NCI-H1092 (cell line): ENCODE measurements at regions not wholly inside any gene's neighbourhood (a gene's known extent, or its start where the extent isn't known, plus 50 kb on each side); places are given as distances from the start of the nearest gene placed in this dataset.
"Not testable (repeated sequence)": the region's sequence is repeated elsewhere in the genome, so short reads cannot be mapped to it uniquely, and the experiment has no call there.

ENCODE experiments used
- DNase-seq: peaks from one replicate; lab custom pipeline; 2025; lab: John Stamatoyannopoulos, UW

DNA sequence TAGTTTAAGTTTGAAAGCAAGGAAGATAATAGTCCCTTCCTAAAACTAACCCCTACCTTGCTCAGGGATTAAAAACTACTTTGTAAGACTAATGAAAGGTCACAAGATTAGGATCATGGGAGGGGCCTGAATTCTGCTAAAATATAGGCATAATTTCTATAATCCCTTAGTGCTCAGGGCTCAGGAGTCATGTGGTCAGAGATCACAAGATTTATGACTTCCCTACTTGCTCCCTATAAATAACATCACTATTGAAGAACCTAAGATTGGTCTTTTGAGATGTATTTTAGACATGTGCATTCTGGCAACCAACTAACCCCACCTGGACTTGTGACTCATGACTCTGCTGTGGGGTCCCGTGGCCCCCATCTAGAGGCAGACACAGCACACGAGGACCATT, 81.1 kb downstream of the STMND1 start:
- DNase-seq: no peak

DNA sequence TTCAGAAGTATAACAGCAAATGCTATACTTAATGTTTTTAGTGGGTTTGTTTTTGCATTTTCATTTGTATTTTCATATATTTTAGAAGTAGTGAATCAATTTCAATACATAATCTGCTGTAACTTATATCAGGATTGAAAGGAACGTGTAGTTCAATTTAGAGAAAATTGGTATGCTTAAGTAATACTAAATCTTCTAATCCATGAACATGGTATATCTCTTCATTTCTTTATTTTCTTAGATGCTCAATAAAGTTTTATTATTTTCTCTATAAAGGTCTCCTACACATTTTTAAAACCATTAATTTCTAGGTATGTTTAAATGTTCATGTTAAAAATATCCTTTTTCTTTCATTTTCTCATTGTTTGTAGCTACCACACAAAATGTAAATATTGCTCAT, 85.1 kb downstream of the STMND1 start:
- DNase-seq: no peak

DNA sequence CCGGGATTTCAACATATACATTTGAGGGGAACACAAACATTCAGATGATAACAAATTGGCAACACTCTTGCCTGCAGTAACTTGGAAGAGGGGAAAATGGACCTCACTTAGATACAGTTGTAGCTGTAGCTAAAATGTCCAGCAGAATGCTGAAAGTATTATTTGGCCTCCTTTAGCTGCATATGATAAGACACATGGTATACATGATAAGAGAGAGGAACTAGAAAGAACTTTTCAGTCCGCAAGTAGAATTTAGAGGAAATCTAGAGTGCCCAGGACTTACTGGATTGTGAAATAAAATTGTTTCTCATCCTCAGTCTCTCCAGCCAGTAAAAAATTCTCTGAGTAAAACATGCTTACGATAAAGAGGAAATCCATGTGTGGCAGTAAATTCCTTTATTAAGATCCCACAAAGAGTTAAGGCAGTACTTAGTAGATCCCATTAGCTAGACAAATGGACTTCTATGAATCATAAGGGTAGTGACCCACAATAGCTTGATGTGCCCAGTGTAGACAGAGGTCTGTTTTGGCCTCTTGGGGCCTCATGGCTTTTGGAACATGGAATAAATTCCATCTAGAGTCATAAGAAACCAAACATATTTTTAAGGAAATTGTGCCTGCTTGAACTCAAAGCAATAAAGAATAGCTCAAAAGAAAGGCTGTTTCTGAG, 87.9 kb upstream of the RBM24 start:
- DNase-seq: no peak

DNA sequence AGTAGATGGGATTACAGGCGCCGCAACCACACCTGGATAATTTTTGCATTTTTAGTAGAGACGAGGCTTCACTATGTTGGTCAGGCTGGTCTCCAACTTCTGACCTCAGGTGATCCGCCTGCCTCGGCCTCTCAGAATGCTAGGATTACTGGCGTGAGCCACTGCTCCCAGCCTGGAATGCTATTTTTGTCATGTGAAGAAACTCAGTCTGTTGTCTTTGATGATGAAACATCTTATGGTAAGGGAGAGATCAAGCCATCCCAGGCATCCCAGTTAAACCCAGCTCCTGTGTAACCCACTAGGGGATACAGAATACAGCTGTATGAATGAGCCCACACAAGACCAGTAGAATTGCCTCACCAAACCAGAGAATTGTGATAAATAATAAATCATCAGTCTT, 83.6 kb upstream of the RBM24 start:
- DNase-seq: no peak

DNA sequence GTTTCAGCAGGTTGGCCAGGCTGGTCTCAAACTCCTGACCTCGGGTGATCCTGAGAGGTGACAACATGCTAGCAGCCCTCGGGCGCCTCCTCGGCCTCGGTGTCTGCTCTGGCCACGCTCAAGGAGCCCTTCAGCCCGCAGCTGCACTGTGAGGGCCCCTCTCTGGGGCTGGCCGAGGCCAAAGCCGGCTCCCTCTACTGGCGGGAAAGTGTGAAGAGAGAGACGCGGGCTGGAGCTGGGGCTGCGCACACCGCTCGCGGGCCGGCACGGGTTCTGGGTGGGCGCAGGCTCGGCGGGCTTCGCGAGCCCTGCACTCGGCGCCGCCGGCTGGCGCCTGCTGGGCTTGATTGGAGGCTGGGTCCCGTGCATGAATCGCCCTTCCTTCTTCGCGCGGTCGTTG, 80.8 kb upstream of the RBM24 start:
- no peak for DNase-seq

DNA sequence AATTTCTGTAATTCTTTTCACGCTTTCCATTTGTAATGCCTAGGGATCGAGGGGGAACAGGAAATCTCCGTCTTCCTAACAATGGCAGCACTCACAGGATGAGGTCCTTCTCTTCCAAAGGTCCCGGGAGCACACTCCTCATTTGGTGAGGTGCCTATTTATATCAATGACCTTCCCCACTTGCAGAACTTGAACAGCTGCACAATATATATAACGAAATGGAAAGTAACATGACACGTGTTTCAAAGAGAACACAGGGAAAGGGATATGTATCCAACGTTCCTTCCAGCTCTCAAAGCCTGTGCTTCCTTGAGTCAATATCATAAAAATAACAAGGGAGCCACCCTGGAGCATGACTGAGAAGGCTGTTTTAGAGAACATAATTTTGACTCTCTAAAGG, 78.6 kb upstream of the RBM24 start:
- DNase-seq: no peak

DNA sequence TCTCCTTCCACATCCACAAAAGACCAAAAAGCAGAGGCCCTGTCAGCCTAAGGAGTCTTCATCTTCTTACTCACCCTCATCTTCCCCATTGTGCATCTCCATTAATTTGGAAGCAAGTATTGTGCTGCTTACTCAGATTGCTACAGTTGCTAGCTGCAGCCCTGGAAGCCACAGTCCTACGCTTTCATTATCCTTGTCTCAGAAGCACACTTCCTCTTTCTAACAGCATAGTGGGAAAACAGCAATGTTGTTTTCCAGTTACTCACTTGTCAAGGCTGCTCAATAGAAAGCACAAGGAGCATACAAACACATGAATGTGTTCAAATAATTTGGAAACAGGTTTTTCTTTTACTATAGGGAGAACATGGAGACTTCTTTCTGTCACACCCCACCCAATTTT, 76.6 kb upstream of the RBM24 start:
- DNase-seq: no peak

DNA sequence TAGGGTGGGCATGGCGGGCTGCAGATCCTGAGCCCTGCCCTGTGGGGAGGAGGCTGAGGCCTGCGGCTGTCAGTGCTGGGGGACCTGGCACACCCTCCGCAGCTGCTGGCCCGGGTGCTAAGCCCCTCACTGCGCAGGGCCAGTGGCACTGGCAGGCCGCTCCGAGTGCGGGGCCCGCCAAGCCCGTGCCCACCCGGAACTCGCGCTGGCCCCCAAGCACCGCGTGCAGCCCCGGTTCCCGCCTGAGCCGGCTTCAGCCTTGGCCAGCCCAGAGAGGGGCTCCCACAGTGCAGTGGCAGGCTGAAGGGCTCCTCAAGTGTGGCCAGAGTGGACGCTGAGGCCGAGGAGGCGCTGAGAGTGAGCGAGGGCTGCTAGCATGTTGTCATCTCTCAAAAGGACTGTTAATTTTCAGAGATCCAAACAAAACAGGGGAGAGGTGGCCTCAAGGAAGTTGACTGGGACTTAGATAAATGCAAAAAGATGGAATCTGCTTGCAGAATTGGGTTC, 74.5 kb upstream of the RBM24 start:
- no peak for DNase-seq

DNA sequence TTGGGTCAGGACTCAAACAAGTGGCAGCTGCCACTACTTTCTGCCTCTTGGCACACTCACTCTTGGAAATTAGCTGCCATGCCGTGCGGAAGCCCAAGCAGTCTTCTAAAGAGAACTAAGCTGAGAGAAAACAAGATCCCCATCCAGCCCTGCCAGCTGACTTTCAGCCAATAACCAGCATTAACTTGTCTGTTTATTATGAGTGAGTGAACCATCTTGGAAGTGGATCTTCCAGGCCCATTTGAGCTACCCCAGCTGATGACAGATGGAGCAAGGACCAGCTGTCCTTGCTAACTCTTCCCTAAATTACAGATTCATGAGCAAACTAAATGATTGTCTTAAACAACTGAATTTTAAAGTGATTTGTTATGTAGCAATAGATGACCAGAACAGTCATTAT, 73.9 kb upstream of the RBM24 start:
- DNase-seq: no peak

DNA sequence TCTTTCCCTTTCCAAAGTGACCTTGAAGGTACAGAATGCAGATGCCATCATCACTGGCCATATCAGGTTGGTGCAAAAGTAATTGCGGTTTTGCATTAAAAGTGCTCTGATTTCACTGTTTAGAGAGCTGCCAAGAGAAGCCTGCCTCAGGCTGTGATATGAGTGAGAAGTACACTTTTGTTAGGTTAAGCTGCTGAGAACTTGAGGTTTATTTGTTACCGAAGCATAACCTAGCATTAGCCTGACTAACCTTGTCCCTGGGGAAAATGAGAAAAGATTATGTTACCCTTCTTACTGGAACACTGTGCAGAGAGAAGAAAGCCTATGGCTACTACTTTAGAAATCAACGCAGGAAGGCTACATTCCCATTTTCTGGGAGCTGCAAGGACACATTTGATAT, 70.5 kb upstream of the RBM24 start:
- no peak for DNase-seq

DNA sequence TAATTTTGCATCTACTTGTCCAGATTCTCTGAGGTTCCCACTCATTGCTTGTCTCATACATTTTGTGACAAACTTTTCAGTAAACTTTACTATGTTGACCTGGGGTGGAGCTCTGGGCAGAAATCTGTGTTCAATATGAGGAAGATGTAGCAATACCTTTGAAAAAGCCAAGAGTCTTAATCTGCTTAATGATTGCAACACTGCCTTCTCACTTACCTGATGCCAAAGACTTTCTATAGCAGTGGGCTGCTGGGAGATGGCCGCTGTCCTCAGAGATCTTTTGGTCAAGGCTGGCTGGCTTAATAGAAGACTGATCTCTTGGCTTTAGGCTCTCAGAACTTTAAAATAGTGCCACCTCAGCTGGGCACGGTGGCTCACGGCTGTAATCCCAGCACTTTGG, 70.1 kb upstream of the RBM24 start:
- DNase-seq: no peak

DNA sequence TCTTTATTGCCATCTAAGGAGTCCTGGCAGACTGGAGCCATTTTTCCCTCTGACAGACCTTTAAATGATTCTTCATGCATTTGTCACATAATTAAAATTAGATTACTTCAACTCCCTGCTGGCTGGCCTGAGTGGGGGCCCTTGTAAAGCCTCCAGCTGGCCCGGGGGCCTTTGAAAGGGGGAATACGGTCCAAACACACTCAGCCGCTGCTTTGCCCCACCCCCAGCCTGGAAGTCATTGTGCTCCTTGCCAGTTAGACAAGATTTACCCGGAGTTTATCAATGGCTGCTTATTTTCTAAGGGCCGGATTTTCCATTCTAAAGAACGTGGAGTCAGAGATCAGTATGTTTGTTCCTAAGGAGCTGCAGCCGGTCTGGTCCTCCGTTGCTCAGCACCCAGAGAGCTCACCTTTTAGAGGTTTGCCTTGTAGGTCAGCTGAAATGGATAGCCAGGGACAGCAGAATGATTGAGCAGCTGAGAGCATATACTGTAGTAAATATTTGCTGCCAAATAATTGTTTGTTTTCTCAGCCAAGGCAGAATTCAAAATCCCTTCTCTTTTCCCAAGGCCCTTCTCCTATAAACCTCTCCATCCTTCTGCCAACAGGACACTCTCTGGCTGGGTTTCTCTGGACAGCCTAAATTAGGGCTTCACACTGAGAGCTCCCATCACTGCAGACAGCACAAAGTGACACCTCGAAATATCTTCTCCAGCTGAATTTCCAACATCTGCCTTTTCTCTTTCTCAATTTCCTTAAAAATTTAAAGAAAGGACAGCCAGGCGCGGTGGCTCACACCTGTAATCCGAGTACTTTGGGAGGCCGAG, 68.4 kb upstream of the RBM24 start:
- DNase-seq: peak; percentile 18

DNA sequence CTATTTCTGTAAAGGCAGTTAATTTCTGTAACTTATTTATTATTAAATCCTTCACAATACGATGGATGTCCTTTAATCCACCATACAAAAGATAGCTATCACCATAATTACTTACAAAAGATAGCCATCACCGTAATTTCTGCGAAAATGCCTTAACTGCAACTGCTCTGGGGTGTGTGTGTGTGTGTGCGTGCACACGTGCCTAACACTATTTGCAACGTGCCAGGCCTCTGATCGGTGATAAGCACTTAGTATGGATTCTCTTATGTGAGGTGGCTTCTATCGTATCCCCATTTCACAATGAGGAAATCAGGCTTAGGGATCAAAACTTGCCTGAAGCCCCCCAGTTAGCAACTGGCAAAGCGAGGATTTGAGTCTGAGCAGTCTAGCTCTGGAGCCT, 67.1 kb upstream of the RBM24 start:
- DNase-seq: no peak

DNA sequence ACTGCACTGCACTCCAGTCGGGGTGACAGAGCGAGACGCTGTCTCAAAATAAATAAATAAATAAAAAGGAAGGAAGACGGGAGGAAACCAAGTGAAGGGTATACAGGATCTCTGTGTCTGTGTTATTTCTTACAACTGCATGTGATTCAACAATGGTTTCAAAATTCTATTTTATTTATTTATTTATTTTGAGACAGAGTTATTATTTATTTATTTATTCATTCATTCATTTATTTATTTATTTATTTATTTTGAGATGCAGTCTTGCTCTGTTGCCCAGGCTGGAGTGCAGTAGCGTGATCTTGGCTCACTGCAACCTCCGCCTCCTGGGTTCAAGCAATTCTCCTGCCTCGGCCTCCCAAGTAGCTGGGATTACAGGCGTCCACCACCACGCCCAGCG, 64.2 kb upstream of the RBM24 start:
- DNase-seq: not testable (repeated sequence)

DNA sequence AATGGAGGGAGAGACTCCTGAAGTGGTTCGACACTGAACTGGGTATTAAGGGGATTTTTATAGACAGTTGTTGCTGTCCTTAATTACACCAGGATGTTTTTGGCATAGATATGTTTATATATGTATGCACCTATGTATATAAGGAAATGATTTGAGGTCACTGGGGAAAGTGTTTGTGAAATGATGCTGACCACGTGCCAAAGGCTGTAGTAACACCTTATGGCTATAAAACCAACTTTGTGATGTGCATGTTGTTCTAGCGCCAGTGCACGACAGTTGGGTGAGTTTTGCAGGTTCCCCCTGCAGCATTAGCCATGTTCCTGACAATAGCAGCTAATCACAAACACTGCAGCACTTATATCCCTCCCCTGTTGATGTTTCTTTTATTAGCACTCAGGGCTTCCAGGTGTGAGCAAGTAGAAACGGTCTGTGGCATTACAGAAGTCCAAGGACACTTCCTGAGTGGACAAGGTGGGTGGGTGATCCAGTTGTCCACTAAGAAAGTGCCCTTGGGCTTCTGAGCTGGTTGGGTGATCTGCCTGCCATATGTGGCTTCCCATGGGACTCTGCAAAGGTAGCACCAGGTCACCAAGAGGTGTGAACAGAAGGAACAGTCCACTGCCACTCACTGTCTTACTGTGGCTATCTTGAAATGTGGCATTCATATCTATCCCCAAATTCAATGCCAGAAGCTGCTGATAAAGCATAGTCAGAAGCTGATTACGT, 63.0 kb upstream of the RBM24 start:
- DNase-seq: no peak

DNA sequence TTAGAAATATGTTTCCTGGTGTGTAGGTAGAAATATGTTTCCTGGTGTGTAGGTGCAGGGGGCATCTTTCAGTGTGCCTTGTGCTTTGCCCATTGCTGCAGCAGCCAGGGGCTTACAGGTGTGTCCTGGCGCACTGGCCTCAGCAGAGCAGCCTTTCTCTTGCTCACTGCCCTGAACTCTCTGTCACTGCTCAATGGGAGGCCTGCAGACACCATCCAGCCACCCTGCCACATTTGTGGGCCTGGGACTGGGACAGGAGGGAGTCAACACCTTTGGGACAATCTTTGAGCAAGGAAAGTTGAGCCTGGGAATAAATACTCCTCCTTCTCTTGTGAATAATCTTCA, 62.4 kb upstream of the RBM24 start:
- no peak for DNase-seq

DNA sequence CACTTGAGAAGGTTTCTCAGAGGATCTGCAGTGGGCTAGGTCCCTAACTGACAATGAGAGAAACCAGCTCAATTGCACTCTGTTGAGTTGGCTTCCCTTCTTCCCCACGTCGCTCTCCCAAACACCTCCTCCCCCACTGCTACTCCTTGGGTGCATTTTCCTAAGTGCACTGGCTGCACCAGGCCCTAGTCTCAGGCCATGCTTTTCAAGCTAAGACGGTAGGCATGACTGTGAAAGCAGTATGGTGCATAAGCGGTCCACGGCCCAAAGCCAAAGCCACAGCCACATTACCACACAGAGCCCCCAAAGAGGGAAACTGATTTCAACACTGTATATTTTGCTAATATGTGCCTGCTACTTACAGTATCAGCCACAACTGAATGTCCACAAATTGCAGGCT, 62.1 kb upstream of the RBM24 start:
- no peak for DNase-seq

DNA sequence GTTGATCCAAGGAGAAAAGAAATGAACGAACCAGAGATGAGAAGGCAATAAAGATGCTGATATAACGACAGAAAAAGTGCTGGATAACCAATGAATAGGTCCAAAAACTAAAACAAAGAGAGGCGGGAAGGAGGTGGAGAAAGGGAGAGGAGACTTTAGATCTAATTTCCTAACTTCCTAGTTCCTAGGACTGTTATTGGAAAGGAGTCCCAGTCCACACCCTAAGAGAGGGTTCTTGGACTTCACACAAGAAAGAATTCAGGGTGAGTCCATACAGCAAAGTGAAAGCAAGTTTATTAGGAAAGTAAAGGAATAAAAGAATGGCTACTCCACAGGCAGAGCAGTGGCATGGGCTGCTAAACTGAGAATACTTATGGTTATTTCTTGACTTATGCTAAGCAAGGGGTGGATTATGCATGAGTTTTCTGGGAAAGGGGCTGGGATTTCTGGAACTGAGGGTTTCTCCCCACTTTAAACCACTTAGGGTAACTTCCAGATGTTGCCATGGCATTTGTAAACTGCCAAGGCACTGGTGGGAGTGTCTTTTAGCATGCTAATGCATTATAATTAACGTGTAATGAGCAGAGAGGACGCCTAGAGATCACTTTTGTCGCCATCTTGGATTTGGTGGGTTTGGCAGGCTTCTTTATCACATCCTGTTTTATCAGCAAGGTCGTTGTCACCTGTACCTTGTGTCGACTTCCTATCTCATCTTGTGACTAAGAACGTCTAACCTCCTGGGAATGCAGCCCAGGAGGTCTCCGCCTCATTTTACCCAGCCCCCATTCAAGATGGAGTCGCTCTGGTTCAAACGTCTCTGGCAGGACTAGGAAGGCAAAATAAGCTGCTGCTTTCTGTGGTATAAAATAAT, 60.9 kb upstream of the RBM24 start:
- no peak for DNase-seq

DNA sequence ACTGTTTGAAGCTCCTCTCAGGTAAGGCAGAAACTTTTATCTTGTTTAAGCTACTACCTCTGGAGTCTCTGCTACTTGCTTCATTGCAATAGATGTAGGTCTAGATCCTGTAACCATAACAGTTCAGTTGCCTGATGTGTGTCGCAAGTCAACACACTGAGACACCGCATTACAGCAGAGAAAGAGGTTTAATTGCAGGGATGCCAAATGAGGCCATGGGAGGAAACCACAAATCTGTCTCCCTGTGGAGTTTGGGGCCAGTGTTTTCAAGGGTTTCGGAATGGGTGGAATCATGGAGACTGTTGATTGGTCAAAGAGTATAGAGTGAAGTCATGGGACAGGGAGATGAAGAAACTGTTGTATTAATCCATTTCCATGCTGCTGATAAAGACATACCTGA, 57.1 kb upstream of the RBM24 start:
- no peak for DNase-seq

DNA sequence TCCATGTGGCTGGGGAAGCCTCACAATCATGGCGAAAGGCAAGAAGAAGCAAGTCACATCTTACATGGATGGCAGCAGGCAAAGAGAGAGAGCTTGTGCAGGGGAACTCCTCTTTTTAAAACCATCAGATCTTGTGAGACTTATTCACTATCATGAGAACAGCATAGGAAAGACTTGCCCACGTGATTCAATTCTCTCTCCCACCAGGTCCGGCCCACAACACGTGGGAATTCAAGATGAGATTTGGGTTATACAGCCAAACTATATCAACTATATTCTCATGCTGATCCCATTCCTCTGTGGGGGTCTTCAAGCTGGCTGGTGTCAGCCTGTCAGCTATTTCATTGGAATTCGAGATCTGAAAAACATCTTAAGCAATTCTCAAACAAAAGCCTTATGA, 56.7 kb upstream of the RBM24 start:
- not testable (repeated sequence) for DNase-seq

DNA sequence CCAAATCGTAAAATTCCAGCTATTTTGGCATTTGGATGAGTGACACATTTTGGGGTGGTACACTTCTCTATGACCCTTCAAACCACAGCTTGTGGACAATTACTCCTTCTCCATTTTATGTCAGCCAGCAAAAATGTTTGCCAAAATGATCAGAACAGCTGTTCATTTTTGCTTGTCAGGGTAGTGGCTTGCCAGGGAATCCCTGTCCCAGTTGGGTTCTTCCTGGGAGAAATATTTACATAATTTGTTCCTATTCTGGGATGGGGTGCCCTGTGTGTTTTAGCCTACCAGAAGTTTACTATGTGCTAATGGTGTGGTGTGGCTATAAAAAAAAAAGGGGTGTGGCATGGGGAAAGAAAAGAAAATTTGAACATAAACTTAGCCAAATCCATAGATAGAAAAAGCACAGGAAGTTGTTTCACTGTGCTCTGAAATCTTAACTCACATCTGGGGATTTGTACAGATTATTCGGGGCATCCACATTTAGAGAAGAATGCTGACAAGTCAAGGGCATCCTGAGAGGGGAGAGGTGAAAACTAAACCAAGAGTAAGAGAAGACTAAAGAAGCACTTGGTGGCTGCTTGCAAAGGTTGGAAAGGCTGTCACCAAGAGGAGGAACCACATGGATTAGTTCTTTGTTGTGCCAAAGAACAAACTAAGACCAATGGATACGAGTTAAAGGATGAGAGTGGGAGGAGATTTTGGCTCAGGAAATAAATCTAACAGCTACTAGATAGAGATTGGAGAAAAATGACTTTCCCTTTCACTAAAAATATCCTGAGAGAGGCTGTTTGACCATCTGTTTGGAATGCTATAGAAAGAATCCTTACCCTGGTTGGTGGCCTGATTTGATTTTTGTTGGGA, 55.2 kb upstream of the RBM24 start:
- DNase-seq: no peak
